ENCODE measurements at regions not wholly inside any gene's neighbourhood (a gene's known extent, or its start where the extent isn't known, plus 50 kb on each side); places are given as distances from the start of the nearest gene placed in this dataset.
"Not testable (repeated sequence)": the region's sequence is repeated elsewhere in the genome, so short reads cannot be mapped to it uniquely, and the experiment has no call there.

- Histone ChIP-seq H2AFZ (ENCODE audit: insufficient read depth, low read depth, low read length, poor library complexity, severe bottlenecking) (no peak overlapping the region), H3K4me1 (ENCODE audit: control insufficient read depth in 2 of 2, insufficient read depth in 2 of 2, low read length in 2 of 2) (no peaks in the 10 kb centered on the region), H3K27ac (ENCODE audit: low read length in 2 of 2) (no peak overlapping the region), H3K27me3 (replicated peaks in 1 of 4; ENCODE audit: control extremely low read depth in 1 of 4, control insufficient read depth in 3 of 4, insufficient read depth in 4 of 4, low read length in 3 of 4) (no peaks in the 10 kb centered on the region), H3K4me3 (ENCODE audit: control extremely low read depth in 1 of 5, extremely low read depth in 1 of 5, insufficient read depth in 1 of 5, low read depth in 2 of 5, low read length in 4 of 5) (no peak overlapping the region), H3K4me2 (replicated peaks; ENCODE audit: low read depth, low read length, poor library complexity, severe bottlenecking) (no peak overlapping the region), H3K9me3 (ENCODE audit: control extremely low read depth in 1 of 3, control insufficient read depth in 2 of 3, insufficient read depth in 1 of 3, low read length in 2 of 3) (peaks cover 0 to 3% (median 0%) of the 10 kb centered on the region in 3 donors), H3K79me2 (ENCODE audit: control insufficient read depth, insufficient read depth, low read length) (no peaks in the 10 kb centered on the region), H4K20me1 (ENCODE audit: control insufficient read depth, insufficient read depth, low read length, poor library complexity, severe bottlenecking) (no peaks in the 10 kb centered on the region), H3K9ac (ENCODE audit: low read length) (no peak overlapping the region), H3K36me3 (replicated peaks in 1 of 2; ENCODE audit: control extremely low read depth in 1 of 2, control insufficient read depth in 1 of 2, extremely low read depth in 1 of 2, insufficient read depth in 2 of 2, low read length in 1 of 2) (no peaks in the 10 kb centered on the region)
- Mint-ChIP-seq H3K27me3 (no peaks in the 10 kb centered on the region), H3K27ac (no peak overlapping the region), H3K4me1 (no peaks in the 10 kb centered on the region), H3K4me3 (no peak overlapping the region), H3K9me3 (ENCODE audit: insufficient read depth) (no peaks in the 10 kb centered on the region)
- no CpG with 5 or more reads among the region's 2 CpGs for WGBS (ENCODE audit: insufficient coverage)
- DNase-seq (no peak), ATAC-seq (ENCODE audit: low read depth) (no peak)
- no peak for TF ChIP-seq EZH2 (IDR thresholded peaks at IDR 0.05; ENCODE audit: borderline replicate concordance, insufficient read depth, low read depth, low read length, poor library complexity, severe bottlenecking)
- no peak for TF ChIP-seq CTCF (IDR thresholded peaks at IDR 0.05)
- intact Hi-C loops (cut with micrococcal nuclease) = no loop called here
- ChIA-PET CTCF (no interaction called here), POLR2A (no interaction called here)
Observed at GRCh38 chr13:58495668-58496067, 864.1 kb downstream of the PCDH17 start.

GRCh38 chr13:58500938-58501337, 869.4 kb downstream of the PCDH17 start:
- Mint-ChIP-seq H3K27me3 (no peaks in the 10 kb centered on the region), H3K4me3 (no peak overlapping the region), H3K9me3 (ENCODE audit: insufficient read depth) (no peaks in the 10 kb centered on the region), H3K4me1 (no peaks in the 10 kb centered on the region), H3K27ac (no peak overlapping the region)
- no peak overlapping the region for H3K4me3 ChIP-seq (ENCODE audit: control extremely low read depth in 1 of 5, extremely low read depth in 1 of 5, insufficient read depth in 1 of 5, low read depth in 2 of 5, low read length in 4 of 5)
- TF ChIP-seq CTCF (IDR thresholded peaks at IDR 0.05) (no peak), EZH2 (IDR thresholded peaks at IDR 0.05; ENCODE audit: borderline replicate concordance, insufficient read depth, low read depth, low read length, poor library complexity, severe bottlenecking) (no peak)
- no peak overlapping the region for H2AFZ ChIP-seq (ENCODE audit: insufficient read depth, low read depth, low read length, poor library complexity, severe bottlenecking)
- ATAC-seq (ENCODE audit: low read depth) (no peak), DNase-seq (no peak)
- no peaks in the 10 kb centered on the region for H4K20me1 ChIP-seq (ENCODE audit: control insufficient read depth, insufficient read depth, low read length, poor library complexity, severe bottlenecking)
- no peaks in the 10 kb centered on the region for H3K27me3 ChIP-seq (replicated peaks in 1 of 4; ENCODE audit: control extremely low read depth in 1 of 4, control insufficient read depth in 3 of 4, insufficient read depth in 4 of 4, low read length in 3 of 4)
- no peak overlapping the region for H3K27ac ChIP-seq (ENCODE audit: low read length in 2 of 2)
- ChIA-PET CTCF (no interaction called here), POLR2A (no interaction called here)
- H3K9me3 ChIP-seq (ENCODE audit: control extremely low read depth in 1 of 3, control insufficient read depth in 2 of 3, insufficient read depth in 1 of 3, low read length in 2 of 3) = peaks cover 0 to 14% (median 0%) of the 10 kb centered on the region in 3 donors
- no peaks in the 10 kb centered on the region for H3K36me3 ChIP-seq (replicated peaks in 1 of 2; ENCODE audit: control extremely low read depth in 1 of 2, control insufficient read depth in 1 of 2, extremely low read depth in 1 of 2, insufficient read depth in 2 of 2, low read length in 1 of 2)
- H3K4me2 ChIP-seq (replicated peaks; ENCODE audit: low read depth, low read length, poor library complexity, severe bottlenecking) = no peak overlapping the region
- H3K9ac ChIP-seq (ENCODE audit: low read length) = no peak overlapping the region
- intact Hi-C loops (cut with micrococcal nuclease) = no loop called here
- no peaks in the 10 kb centered on the region for H3K79me2 ChIP-seq (ENCODE audit: control insufficient read depth, insufficient read depth, low read length)
- WGBS (ENCODE audit: insufficient coverage) = no CpG with 5 or more reads among the region's 1 CpG
- H3K4me1 ChIP-seq (ENCODE audit: control insufficient read depth in 2 of 2, insufficient read depth in 2 of 2, low read length in 2 of 2) = no peaks in the 10 kb centered on the region

DNA sequence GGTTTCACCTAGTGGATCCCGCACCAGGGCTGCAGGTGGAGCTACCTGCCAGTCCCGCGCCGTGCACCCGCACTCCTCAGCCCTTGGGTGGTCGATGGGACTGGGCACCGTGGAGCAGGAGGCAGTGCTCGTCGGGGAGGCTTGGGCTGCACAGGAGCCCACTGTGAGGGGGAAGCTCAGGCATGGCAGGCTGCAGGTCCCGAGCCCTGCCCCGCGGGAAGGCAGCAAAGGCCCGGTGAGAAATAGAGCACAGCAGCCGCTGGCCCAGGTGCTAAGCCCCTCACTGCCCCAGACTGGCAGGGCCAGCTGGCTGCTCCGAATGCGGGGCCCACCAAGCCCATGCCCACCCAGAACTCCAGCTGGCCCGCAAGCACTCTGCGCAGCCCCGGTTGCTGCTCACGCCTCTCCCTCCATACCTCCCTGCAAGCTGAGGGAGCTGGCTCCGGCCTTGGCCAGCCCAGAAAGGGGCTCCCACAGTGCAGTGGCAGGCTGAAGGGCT, 872.7 kb downstream of the PCDH17 start:
- H3K27ac Mint-ChIP-seq; H3K4me2 ChIP-seq (replicated peaks; ENCODE audit: low read depth, low read length, poor library complexity, severe bottlenecking); H3K36me3 ChIP-seq (replicated peaks in 1 of 2; ENCODE audit: control extremely low read depth in 1 of 2, control insufficient read depth in 1 of 2, extremely low read depth in 1 of 2, insufficient read depth in 2 of 2, low read length in 1 of 2); H3K27ac ChIP-seq (ENCODE audit: low read length in 2 of 2); H3K27me3 ChIP-seq (replicated peaks in 1 of 4; ENCODE audit: control extremely low read depth in 1 of 4, control insufficient read depth in 3 of 4, insufficient read depth in 4 of 4, low read length in 3 of 4); H3K4me3 Mint-ChIP-seq; H3K4me1 ChIP-seq (ENCODE audit: control insufficient read depth in 2 of 2, insufficient read depth in 2 of 2, low read length in 2 of 2); DNase-seq; H3K27me3 Mint-ChIP-seq; POLR2A ChIA-PET; CTCF ChIA-PET; ATAC-seq (ENCODE audit: low read depth); H3K9ac ChIP-seq (ENCODE audit: low read length); H3K9me3 Mint-ChIP-seq (ENCODE audit: insufficient read depth); H3K4me3 ChIP-seq (ENCODE audit: control extremely low read depth in 1 of 5, extremely low read depth in 1 of 5, insufficient read depth in 1 of 5, low read depth in 2 of 5, low read length in 4 of 5); H2AFZ ChIP-seq (ENCODE audit: insufficient read depth, low read depth, low read length, poor library complexity, severe bottlenecking); intact Hi-C loops (cut with micrococcal nuclease); H3K4me1 Mint-ChIP-seq; H4K20me1 ChIP-seq (ENCODE audit: control insufficient read depth, insufficient read depth, low read length, poor library complexity, severe bottlenecking); H3K79me2 ChIP-seq (ENCODE audit: control insufficient read depth, insufficient read depth, low read length): not testable (repeated sequence)
- 95% methylated on average over 21 of the region's 21 CpGs for WGBS (ENCODE audit: insufficient coverage)
- peaks cover 0 to 14% (median 0%) of the 10 kb centered on the region in 3 donors for H3K9me3 ChIP-seq (ENCODE audit: control extremely low read depth in 1 of 3, control insufficient read depth in 2 of 3, insufficient read depth in 1 of 3, low read length in 2 of 3)
